Tibial nerve (tissue), 3 donors: ENCODE measurements at regions not wholly inside any gene's neighbourhood (a gene's known extent, or its start where the extent isn't known, plus 50 kb on each side); places are given as distances from the start of the nearest gene placed in this dataset.

Experiments
- CTCF ChIP-seq, 5 experiments: fragments of 200-600 bp in 3 of 5; fragments of 450-650 bp in 2 of 5; sonication (generic) in 3 of 5; IDR thresholded peaks; one replicate each; pipeline ENCODE4 v1.5.1; 2016 to 2019; ENCODE audit warnings: antibody characterized with exemption in 5 of 5, mild to moderate bottlenecking in 3 of 5, moderate library complexity in 2 of 5
- POLR2A ChIP-seq, 2 donors: fragments of 450-650 bp; IDR thresholded peaks; one replicate each; pipeline ENCODE4 v1.6.1; 2017; ENCODE audit warnings: antibody characterized with exemption in 2 of 2, mild to moderate bottlenecking in 2 of 2, moderate library complexity in 2 of 2

DNA sequence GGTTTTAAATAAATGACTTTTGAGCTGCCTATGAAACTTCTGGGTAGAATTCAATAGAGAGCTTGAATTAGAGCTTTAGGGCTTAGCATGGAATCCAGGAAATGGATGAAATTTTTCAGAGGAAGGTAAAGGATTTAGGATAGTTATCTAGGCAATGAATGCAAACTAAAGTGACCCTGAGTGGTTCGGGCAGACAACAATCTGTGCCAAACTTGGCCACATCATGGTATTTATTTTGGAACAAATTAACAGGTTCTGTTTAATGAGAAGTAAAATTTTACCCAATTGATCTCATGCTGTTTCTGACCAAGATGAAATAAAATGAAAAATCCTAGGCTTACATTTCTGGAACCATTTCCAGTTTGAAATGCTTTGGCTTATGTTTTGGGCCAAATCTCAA is 934.4 kb downstream of the MAT2B start:
- TF ChIP-seq CTCF (IDR thresholded peaks at IDR 0.05) (no peak), POLR2A (IDR thresholded peaks at IDR 0.05) (no peak)
